Type B pancreatic cell (in vitro differentiated cells): ENCODE measurements at regions not wholly inside any gene's neighbourhood (a gene's known extent, or its start where the extent isn't known, plus 50 kb on each side); places are given as distances from the start of the nearest gene placed in this dataset.

ENCODE experiments used
- DNase-seq: peaks from one replicate; pipeline ENCODE4 v3.0.0; 2021; ENCODE audit warnings: mixed read lengths; ENCODE audit not compliant: unreplicated experiment; ENCODE audit errors: extremely low spot score
- H3K27ac Mint-ChIP-seq: 2 replicates; pipeline ENCODE4 v1.8.0; 2021; ENCODE audit warnings: mild to moderate bottlenecking, mixed read lengths
- H3K27me3 Mint-ChIP-seq: 2 replicates; pipeline ENCODE4 v1.8.0; 2021; ENCODE audit warnings: mixed read lengths
- H3K36me3 Mint-ChIP-seq: 2 replicates; pipeline ENCODE4 v1.8.0; 2021; ENCODE audit warnings: mixed read lengths
- H3K4me1 Mint-ChIP-seq: one replicate; pipeline ENCODE4 v1.8.0; 2021; ENCODE audit warnings: mixed read lengths; ENCODE audit not compliant: unreplicated experiment
- H3K4me3 Mint-ChIP-seq: 2 replicates; pipeline ENCODE4 v1.8.0; 2021; ENCODE audit warnings: mild to moderate bottlenecking, mixed read lengths
- H3K9me3 Mint-ChIP-seq: 2 replicates; pipeline ENCODE4 v1.8.0; 2021; ENCODE audit warnings: mixed read lengths
- CTCF ChIP-seq: fragments of 200-600 bp; sonication (generic); conservative IDR thresholded peaks from 2 replicates; pipeline ENCODE4 v1.5.0; 2021; ENCODE audit warnings: antibody characterized with exemption, mild to moderate bottlenecking

- Mint-ChIP-seq H3K27ac (no peak overlapping the region), H3K27me3 (peaks cover 3% of the 10 kb centered on the region), H3K4me3 (no peak overlapping the region), H3K9me3 (no peaks in the 10 kb centered on the region), H3K4me1 (no peaks in the 10 kb centered on the region), H3K36me3 (no peaks in the 10 kb centered on the region)
- no peak for TF ChIP-seq CTCF
- no peak for DNase-seq
These were observed 50.4 kb upstream of the PPP2R2D start for GRCh38 chr10:131850383-131850870.
